H9 (cell line): ENCODE measurements at regions not wholly inside any gene's neighbourhood (a gene's known extent, or its start where the extent isn't known, plus 50 kb on each side); places are given as distances from the start of the nearest gene placed in this dataset.
"Not testable (repeated sequence)": the region's sequence is repeated elsewhere in the genome, so short reads cannot be mapped to it uniquely, and the experiment has no call there.

Experiments
- DNase-seq: peaks from one replicate; pipeline ENCODE4 v3.0.0-alpha.2; 2017
- H2AFZ ChIP-seq: one replicate; pipeline ENCODE4 v1.6.1; 2013; ENCODE audit warnings: mild to moderate bottlenecking, low read length, control low read depth, moderate library complexity
- H2AK5ac ChIP-seq: 2 replicates; pipeline ENCODE4 v1.6.1; 2013; ENCODE audit warnings: low read length, control low read depth, mixed read lengths; ENCODE audit not compliant: insufficient read length
- H2BK120ac ChIP-seq: one replicate; pipeline ENCODE4 v1.6.1; 2013; ENCODE audit warnings: low read depth, mild to moderate bottlenecking, low read length, control low read depth, inconsistent platforms; ENCODE audit not compliant: poor library complexity, severe bottlenecking
- H2BK12ac ChIP-seq: 2 replicates; pipeline ENCODE4 v1.6.1; 2013; ENCODE audit warnings: low read length, control low read depth, mixed read lengths, low read depth; ENCODE audit not compliant: insufficient read length
- H2BK15ac ChIP-seq: 2 replicates; pipeline ENCODE4 v1.6.1; 2013; ENCODE audit warnings: low read depth, low read length, control low read depth
- H2BK20ac ChIP-seq: one replicate; pipeline ENCODE4 v1.6.1; 2013; ENCODE audit warnings: low read depth, mild to moderate bottlenecking, low read length, control low read depth, inconsistent platforms; ENCODE audit not compliant: poor library complexity, severe bottlenecking
- H2BK5ac ChIP-seq: 2 replicates; pipeline ENCODE4 v1.6.1; 2013; ENCODE audit warnings: low read length, control low read depth, mixed read lengths; ENCODE audit not compliant: insufficient read length
- H3K14ac ChIP-seq: 2 replicates; pipeline ENCODE4 v1.6.1; 2013; ENCODE audit warnings: low read length, control low read depth; ENCODE audit not compliant: insufficient read depth
- H3K18ac ChIP-seq: 2 replicates; pipeline ENCODE4 v1.6.1; 2013; ENCODE audit warnings: low read depth, mild to moderate bottlenecking, mixed read lengths, low read length, control low read depth; ENCODE audit not compliant: insufficient read length
- H3K23ac ChIP-seq: 2 replicates; pipeline ENCODE4 v1.6.1; 2013; ENCODE audit warnings: low read length, control low read depth, mixed read lengths, low read depth; ENCODE audit not compliant: insufficient read length
- H3K23me2 ChIP-seq: 2 replicates; pipeline ENCODE4 v1.6.1; 2013; ENCODE audit warnings: low read depth, mild to moderate bottlenecking, mixed read lengths, low read length, control low read depth; ENCODE audit not compliant: insufficient read length, poor library complexity, severe bottlenecking
- H3K27ac ChIP-seq: 2 replicates; pipeline ENCODE4 v1.5.1; 2013; ENCODE audit warnings: low read length, control low read depth, mixed read lengths, low read depth; ENCODE audit not compliant: insufficient read length
- H3K27me3 ChIP-seq: 2 replicates; pipeline ENCODE4 v1.6.1; 2013; ENCODE audit warnings: low read length, control low read depth, inconsistent platforms; ENCODE audit not compliant: insufficient read depth
- H3K4ac ChIP-seq: 2 replicates; pipeline ENCODE4 v1.6.1; 2013; ENCODE audit warnings: low read depth, mild to moderate bottlenecking, control low read depth, inconsistent platforms, low read length, moderate library complexity
- H3K4me1 ChIP-seq: 2 replicates; pipeline ENCODE4 v1.6.1; 2013; ENCODE audit warnings: low read length, control low read depth, inconsistent platforms; ENCODE audit not compliant: insufficient read depth
- H3K4me2 ChIP-seq: 2 replicates; pipeline ENCODE4 v1.6.1; 2013; ENCODE audit warnings: low read length, control low read depth, mixed read lengths; ENCODE audit not compliant: insufficient read length, insufficient read depth
- H3K56ac ChIP-seq: 2 replicates; pipeline ENCODE4 v1.6.1; 2013; ENCODE audit warnings: low read depth, mild to moderate bottlenecking, mixed read lengths, low read length, control low read depth; ENCODE audit not compliant: insufficient read length
- H3K79me1 ChIP-seq: 2 replicates; pipeline ENCODE4 v1.6.1; 2013; ENCODE audit warnings: low read depth, mild to moderate bottlenecking, moderate library complexity, low read length, control low read depth, inconsistent platforms; ENCODE audit not compliant: insufficient read depth, poor library complexity, severe bottlenecking
- H3K79me2 ChIP-seq: 2 replicates; pipeline ENCODE4 v1.6.1; 2013; ENCODE audit warnings: low read length, control low read depth, inconsistent platforms; ENCODE audit not compliant: insufficient read depth
- H3K9ac ChIP-seq: 2 replicates; pipeline ENCODE4 v1.6.1; 2013; ENCODE audit warnings: low read length, control low read depth, mixed read lengths; ENCODE audit not compliant: insufficient read length; ENCODE audit errors: extremely low read depth
- H3K9me3 ChIP-seq: one replicate; pipeline ENCODE4 v1.6.1; 2013; ENCODE audit warnings: low read depth, low read length, inconsistent platforms; ENCODE audit not compliant: control insufficient read depth
- H3T11ph ChIP-seq: one replicate; pipeline ENCODE4 v1.6.1; 2013; ENCODE audit warnings: mild to moderate bottlenecking, low read length, control low read depth, inconsistent platforms
- H4K20me1 ChIP-seq: one replicate; pipeline ENCODE4 v1.6.1; 2013; ENCODE audit not compliant: control insufficient read depth, insufficient read length, insufficient read depth
- H4K5ac ChIP-seq: 2 replicates; pipeline ENCODE4 v1.6.1; 2013; ENCODE audit warnings: low read depth, mild to moderate bottlenecking, mixed read lengths, low read length, control low read depth; ENCODE audit not compliant: insufficient read length
- H4K8ac ChIP-seq: replicated peaks from 2 replicates; pipeline ENCODE4 v1.6.1; 2013; ENCODE audit warnings: low read length, control low read depth, mixed read lengths, low read depth; ENCODE audit not compliant: insufficient read length
- H4K91ac ChIP-seq: 2 replicates; pipeline ENCODE4 v1.6.1; 2013; ENCODE audit warnings: low read depth, mild to moderate bottlenecking, moderate library complexity, mixed read lengths, low read length, control low read depth; ENCODE audit not compliant: insufficient read length
- H3K27ac Mint-ChIP-seq, 3 experiments: 2 replicates in 2 of 3; 3 replicates in 1 of 3; pipeline ENCODE4 v1.8.0; 2020 to 2021; ENCODE audit warnings: mixed read lengths in 3 of 3, mild to moderate bottlenecking in 1 of 3, moderate library complexity in 1 of 3
- H3K27me3 Mint-ChIP-seq: 2 replicates; pipeline ENCODE4 v1.8.0; 2021; ENCODE audit warnings: low read depth, mild to moderate bottlenecking, moderate library complexity, mixed read lengths
- H3K36me3 Mint-ChIP-seq, 3 experiments: 2 replicates in 2 of 3; 3 replicates in 1 of 3; pipeline ENCODE4 v1.8.0; 2020 to 2021; ENCODE audit warnings: low read depth in 3 of 3, mixed read lengths in 3 of 3; ENCODE audit not compliant: insufficient read depth in 1 of 3
- H3K4me1 Mint-ChIP-seq, 2 experiments: 2 replicates each; pipeline ENCODE4 v1.8.0; 2020; ENCODE audit warnings: mixed read lengths in 2 of 2
- H3K4me3 Mint-ChIP-seq, 2 experiments: 2 replicates in 1 of 2; 3 replicates in 1 of 2; pipeline ENCODE4 v1.8.0; 2020 to 2021; ENCODE audit warnings: mild to moderate bottlenecking in 2 of 2, mixed read lengths in 2 of 2, moderate library complexity in 1 of 2
- H3K9me3 Mint-ChIP-seq, 2 experiments: 2 replicates in 1 of 2; 3 replicates in 1 of 2; pipeline ENCODE4 v1.8.0; 2020; ENCODE audit warnings: mild to moderate bottlenecking in 2 of 2, mixed read lengths in 2 of 2, moderate library complexity in 1 of 2
- CTCF ChIP-seq: fragments of 200-600 bp; sonication (generic); conservative IDR thresholded peaks from 3 replicates; pipeline ENCODE4 v1.8.0; 2021; ENCODE audit warnings: antibody characterized with exemption, mild to moderate bottlenecking
- WGBS: extraction: QIAGEN DNeasy Blood & Tissue Kit; methylation state at CpG from one replicate; pipeline ENCODE4 v1.1.7; 2013; ENCODE audit warnings: missing lambda C conversion rate, low lambda C conversion rate, mixed read lengths; ENCODE audit not compliant: insufficient read length; ENCODE audit errors: extremely low coverage; 5-methylcytosine and 5-hydroxymethylcytosine counted together

- no peak overlapping the region for H3K27ac Mint-ChIP-seq
- no peak overlapping the region for H4K91ac ChIP-seq
- no peak overlapping the region for H2BK5ac ChIP-seq
- no peaks in the 10 kb centered on the region for H3K9me3 Mint-ChIP-seq
- no peak overlapping the region for H3K9ac ChIP-seq
- H2AFZ ChIP-seq: no peak overlapping the region
- no peak overlapping the region for H2BK20ac ChIP-seq
- no peak overlapping the region for H3K56ac ChIP-seq
- H3K4ac ChIP-seq: no peak overlapping the region
- H3K4me2 ChIP-seq: no peak overlapping the region
- H2BK15ac ChIP-seq: no peak overlapping the region
- H3K14ac ChIP-seq: no peak overlapping the region
- H3K36me3 Mint-ChIP-seq: no peaks in the 10 kb centered on the region
- no peaks in the 10 kb centered on the region for H3K79me1 ChIP-seq
- no CpG with 5 or more reads among the region's 1 CpG for WGBS
- H3K23me2 ChIP-seq: no peaks in the 10 kb centered on the region
- no peaks in the 10 kb centered on the region for H3K4me1 Mint-ChIP-seq
- no peak overlapping the region for H2AK5ac ChIP-seq
- H3K27me3 Mint-ChIP-seq: no peaks in the 10 kb centered on the region
- no peak overlapping the region for H3K27ac ChIP-seq
- no peak overlapping the region for H3K18ac ChIP-seq
- H4K5ac ChIP-seq: no peak overlapping the region
- TF ChIP-seq CTCF: no peak
- no peaks in the 10 kb centered on the region for H3K9me3 ChIP-seq
- no peak overlapping the region for H3K4me3 Mint-ChIP-seq
- no peak overlapping the region for H3K23ac ChIP-seq
- H4K20me1 ChIP-seq: no peaks in the 10 kb centered on the region
- no peaks in the 10 kb centered on the region for H3K79me2 ChIP-seq
- no peak overlapping the region for H3T11ph ChIP-seq
- H3K4me1 ChIP-seq: no peaks in the 10 kb centered on the region
- H2BK12ac ChIP-seq: no peak overlapping the region
- no peaks in the 10 kb centered on the region for H3K27me3 ChIP-seq
- no peak overlapping the region for H2BK120ac ChIP-seq
- DNase-seq: no peak
- H4K8ac ChIP-seq: no peak overlapping the region
Observed at GRCh38 chr13:89458456-89458855, 1787.3 kb downstream of the SLITRK5 start.

GRCh38 chr13:89460895-89461294, 1789.7 kb downstream of the SLITRK5 start:
- not testable (repeated sequence) for H3K9ac ChIP-seq, H3K79me1 ChIP-seq, H3K56ac ChIP-seq, H3K14ac ChIP-seq, H3K27me3 Mint-ChIP-seq, H3K4ac ChIP-seq, H3K27me3 ChIP-seq, H2BK120ac ChIP-seq, H3K23me2 ChIP-seq, H4K91ac ChIP-seq, DNase-seq, H3T11ph ChIP-seq, H2AK5ac ChIP-seq, H4K8ac ChIP-seq, H3K18ac ChIP-seq, H3K27ac Mint-ChIP-seq, H2BK12ac ChIP-seq, H3K4me3 Mint-ChIP-seq, H3K79me2 ChIP-seq, H2BK20ac ChIP-seq, H4K20me1 ChIP-seq, H3K9me3 Mint-ChIP-seq, H2BK15ac ChIP-seq, H2AFZ ChIP-seq, H3K4me1 ChIP-seq, H3K27ac ChIP-seq, H3K9me3 ChIP-seq, H4K5ac ChIP-seq, H3K4me1 Mint-ChIP-seq, H3K23ac ChIP-seq, H3K4me2 ChIP-seq, H2BK5ac ChIP-seq, H3K36me3 Mint-ChIP-seq
